ENCODE measurements at regions not wholly inside any gene's neighbourhood (a gene's known extent, or its start where the extent isn't known, plus 50 kb on each side); places are given as distances from the start of the nearest gene placed in this dataset.

- no peaks in the 10 kb centered on the region for H3K27me3 Mint-ChIP-seq
- H3K4me3 Mint-ChIP-seq = no peak overlapping the region
- peaks cover 16% of the 10 kb centered on the region for H3K9me3 Mint-ChIP-seq
- ATAC-seq (no peak), DNase-seq (ENCODE audit: low spot score) (no peak)
- no peak overlapping the region for H3K27ac Mint-ChIP-seq
- H3K4me1 Mint-ChIP-seq (ENCODE audit: low read depth in 2 of 2) = no peaks in the 10 kb centered on the region
- peaks cover 21% of the 10 kb centered on the region for H3K36me3 Mint-ChIP-seq
Observed at GRCh38 chr4:167767281-167767680, 325.1 kb upstream of the ANXA10 start.

DNA sequence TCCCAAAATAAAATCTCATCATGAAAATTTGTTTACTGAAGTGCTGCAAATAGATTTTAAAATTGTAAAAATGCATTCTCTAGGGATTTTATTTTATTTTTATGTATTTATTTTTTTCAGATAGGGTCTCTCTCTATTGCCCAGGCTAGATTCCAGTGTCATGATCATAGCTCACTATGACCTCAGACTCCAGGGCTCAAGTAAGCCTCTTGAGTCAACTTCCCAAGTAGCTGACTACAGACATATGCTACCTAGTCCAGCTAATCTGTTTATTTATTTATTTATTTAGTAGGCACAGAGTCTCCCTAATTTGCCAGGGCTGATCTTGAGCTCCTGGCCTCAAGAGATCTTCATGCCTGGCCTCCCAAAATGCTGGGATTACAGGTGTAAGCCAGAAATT is 317.7 kb upstream of the ANXA10 start:
- H3K27ac Mint-ChIP-seq = no peak overlapping the region
- H3K36me3 Mint-ChIP-seq = peaks cover 4% of the 10 kb centered on the region
- no peak for ATAC-seq

GRCh38 chr4:167775375-167775774 is 317.0 kb upstream of the ANXA10 start:
- ATAC-seq = no peak
- no peak for DNase-seq (ENCODE audit: low spot score)
- Mint-ChIP-seq H3K4me1 (ENCODE audit: low read depth in 2 of 2) (no peaks in the 10 kb centered on the region), H3K27ac (no peak overlapping the region), H3K36me3 (no peaks in the 10 kb centered on the region), H3K4me3 (no peak overlapping the region), H3K9me3 (peaks cover 12% of the 10 kb centered on the region), H3K27me3 (no peaks in the 10 kb centered on the region)

More for the DNA sequence above, 317.7 kb upstream of the ANXA10 start:
- Mint-ChIP-seq H3K27me3 (no peaks in the 10 kb centered on the region), H3K4me1 (ENCODE audit: low read depth in 2 of 2) (no peaks in the 10 kb centered on the region), H3K9me3 (peaks cover 11% of the 10 kb centered on the region), H3K4me3 (no peak overlapping the region)
- no peak for DNase-seq (ENCODE audit: low spot score)

DNA sequence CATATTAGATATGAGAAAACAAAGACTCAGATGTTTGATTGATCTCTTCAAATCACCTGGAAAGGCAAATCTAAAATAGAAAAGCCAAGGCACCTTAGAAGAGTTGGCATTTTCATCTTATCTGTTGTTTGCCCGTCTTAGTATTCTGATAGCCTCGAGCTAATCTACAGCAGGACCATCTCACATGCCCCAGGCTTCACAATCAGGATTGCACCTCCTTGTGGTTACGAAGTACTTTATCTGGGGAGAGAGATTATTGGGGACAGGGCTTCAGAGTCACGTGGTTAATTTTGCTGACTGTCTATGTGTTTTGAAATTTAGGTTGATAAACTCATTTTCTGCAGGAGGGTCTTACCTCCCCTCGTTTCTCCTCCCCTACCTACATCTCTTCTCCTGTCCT is 313.1 kb upstream of the ANXA10 start:
- no peaks in the 10 kb centered on the region for H3K27me3 Mint-ChIP-seq
- H3K27ac Mint-ChIP-seq = no peak overlapping the region
- ATAC-seq = no peak
- peaks cover 17% of the 10 kb centered on the region for H3K9me3 Mint-ChIP-seq
- no peaks in the 10 kb centered on the region for H3K4me1 Mint-ChIP-seq (ENCODE audit: low read depth in 2 of 2)
- DNase-seq (ENCODE audit: low spot score) = no peak
- no peak overlapping the region for H3K4me3 Mint-ChIP-seq
- H3K36me3 Mint-ChIP-seq = no peaks in the 10 kb centered on the region

- no peaks in the 10 kb centered on the region for H3K27me3 Mint-ChIP-seq
- H3K4me1 Mint-ChIP-seq (ENCODE audit: low read depth in 2 of 2) = no peaks in the 10 kb centered on the region
- H3K9me3 Mint-ChIP-seq = peaks cover 17% of the 10 kb centered on the region
- ATAC-seq (no peak), DNase-seq (ENCODE audit: low spot score) (no peak)
- H3K4me3 Mint-ChIP-seq = no peak overlapping the region
- H3K27ac Mint-ChIP-seq = no peak overlapping the region
- no peaks in the 10 kb centered on the region for H3K36me3 Mint-ChIP-seq
Observed at GRCh38 chr4:167779864-167780263, 312.5 kb upstream of the ANXA10 start.

DNA sequence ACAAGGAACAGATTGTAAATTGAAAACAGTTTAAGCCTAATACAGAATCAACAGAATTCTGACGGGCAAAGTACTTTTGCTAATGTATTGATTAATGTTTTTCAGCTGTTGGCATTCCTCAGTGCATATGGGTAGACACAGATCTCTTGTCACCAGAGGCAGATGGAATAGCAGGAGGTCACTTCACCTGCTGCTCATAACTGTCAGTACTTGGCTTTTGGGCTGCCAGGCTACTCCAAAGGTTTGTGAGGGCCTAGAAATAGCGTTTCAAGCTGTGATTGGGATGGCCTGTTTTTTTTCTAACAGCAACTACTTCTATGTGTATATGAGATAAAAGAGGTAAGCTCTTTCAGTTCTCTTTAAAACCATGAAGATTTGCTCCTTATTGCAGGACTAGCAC is 307.5 kb upstream of the ANXA10 start:
- peaks cover 14% of the 10 kb centered on the region for H3K9me3 Mint-ChIP-seq
- H3K4me1 Mint-ChIP-seq (ENCODE audit: low read depth in 2 of 2) = no peaks in the 10 kb centered on the region
- H3K27me3 Mint-ChIP-seq = no peaks in the 10 kb centered on the region
- ATAC-seq (no peak), DNase-seq (ENCODE audit: low spot score) (no peak)
- no peak overlapping the region for H3K4me3 Mint-ChIP-seq
- no peak overlapping the region for H3K27ac Mint-ChIP-seq
- no peaks in the 10 kb centered on the region for H3K36me3 Mint-ChIP-seq

GRCh38 chr4:167785523-167785922 is 306.8 kb upstream of the ANXA10 start:
- no peaks in the 10 kb centered on the region for H3K27me3 Mint-ChIP-seq
- no peak overlapping the region for H3K27ac Mint-ChIP-seq
- ATAC-seq (no peak), DNase-seq (ENCODE audit: low spot score) (no peak)
- peaks cover 15% of the 10 kb centered on the region for H3K9me3 Mint-ChIP-seq
- no peaks in the 10 kb centered on the region for H3K4me1 Mint-ChIP-seq (ENCODE audit: low read depth in 2 of 2)
- H3K36me3 Mint-ChIP-seq = no peaks in the 10 kb centered on the region
- H3K4me3 Mint-ChIP-seq = no peak overlapping the region

DNA sequence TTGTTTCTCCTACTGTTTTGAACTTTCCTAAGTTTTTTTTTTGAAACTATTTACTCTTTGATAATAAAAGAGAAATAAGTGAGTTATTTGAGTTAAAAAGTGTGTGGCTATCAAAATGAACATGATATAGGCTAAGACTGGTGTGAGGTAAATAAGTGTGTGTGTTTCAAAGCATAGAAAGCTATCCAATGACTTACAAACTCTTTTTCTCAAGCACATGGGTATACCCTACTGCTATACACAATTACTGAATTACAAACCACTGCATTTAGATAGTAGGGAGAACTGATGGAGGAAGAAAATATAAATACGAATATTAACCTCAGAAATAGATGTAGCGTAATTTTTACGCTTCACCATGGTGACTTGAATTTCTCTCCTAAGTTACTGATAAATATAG is 305.8 kb upstream of the ANXA10 start:
- peaks cover 14% of the 10 kb centered on the region for H3K9me3 Mint-ChIP-seq
- H3K4me1 Mint-ChIP-seq (ENCODE audit: low read depth in 2 of 2) = no peaks in the 10 kb centered on the region
- ATAC-seq (no peak), DNase-seq (ENCODE audit: low spot score) (no peak)
- no peak overlapping the region for H3K27ac Mint-ChIP-seq
- H3K4me3 Mint-ChIP-seq = no peak overlapping the region
- no peaks in the 10 kb centered on the region for H3K27me3 Mint-ChIP-seq
- H3K36me3 Mint-ChIP-seq = no peaks in the 10 kb centered on the region

DNA sequence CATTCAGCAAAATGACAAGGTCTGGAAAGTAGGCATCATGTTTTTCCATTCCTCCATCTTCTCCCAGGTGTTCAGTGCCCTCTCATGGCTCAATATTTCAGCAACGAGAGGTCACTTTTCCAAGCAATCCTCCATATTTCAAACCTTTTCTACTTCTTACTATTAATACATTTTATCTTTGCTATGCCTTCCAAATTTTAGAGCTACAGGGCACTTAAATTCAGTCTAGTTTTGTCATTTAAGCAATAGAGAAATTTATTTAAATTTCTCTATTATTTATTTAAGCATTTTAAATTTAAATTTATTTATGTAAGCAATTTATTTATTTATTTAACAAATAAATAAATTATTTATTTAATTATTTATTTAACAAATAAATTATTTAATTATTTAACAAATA is 305.1 kb upstream of the ANXA10 start:
- ATAC-seq (no peak), DNase-seq (ENCODE audit: low spot score) (no peak)
- no peaks in the 10 kb centered on the region for H3K36me3 Mint-ChIP-seq
- H3K4me3 Mint-ChIP-seq = no peak overlapping the region
- H3K27me3 Mint-ChIP-seq = no peaks in the 10 kb centered on the region
- no peaks in the 10 kb centered on the region for H3K4me1 Mint-ChIP-seq (ENCODE audit: low read depth in 2 of 2)
- H3K27ac Mint-ChIP-seq = no peak overlapping the region
- peaks cover 16% of the 10 kb centered on the region for H3K9me3 Mint-ChIP-seq

DNA sequence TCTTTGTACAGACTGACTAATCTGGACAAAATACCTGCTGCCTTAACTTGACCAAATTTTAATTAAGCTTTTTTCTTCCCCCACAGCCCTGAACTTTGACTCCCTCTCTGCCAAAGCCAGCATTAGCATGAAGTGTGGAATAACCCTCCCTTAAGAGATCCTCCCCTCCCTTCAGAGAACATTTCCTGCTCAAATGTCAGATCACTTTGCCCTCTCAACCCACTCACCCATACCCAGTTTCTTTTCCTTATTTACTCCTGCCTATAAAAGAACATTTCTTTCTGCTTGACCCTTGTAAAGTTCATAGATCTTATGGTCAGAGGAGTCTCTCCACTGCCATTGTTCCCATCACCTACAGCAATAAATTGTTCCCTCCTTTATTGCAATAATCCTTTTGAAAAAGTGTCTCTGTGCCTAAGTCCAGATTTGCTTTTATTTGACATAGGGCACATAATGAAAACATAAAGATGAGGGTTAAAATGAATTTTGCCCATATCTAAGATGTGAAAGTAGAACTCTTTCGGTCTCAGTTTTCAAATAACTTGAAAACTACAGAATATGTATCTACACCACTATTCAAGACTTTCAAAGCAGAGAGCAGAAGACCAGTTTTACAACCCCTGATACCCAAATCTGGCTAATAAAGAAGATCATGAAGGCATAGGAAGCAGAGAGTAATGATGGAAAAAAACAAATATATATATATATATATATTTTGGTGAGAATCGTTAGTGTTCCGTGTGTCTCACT is 289.7 kb upstream of the ANXA10 start:
- Mint-ChIP-seq H3K27ac (no peak overlapping the region), H3K9me3 (peaks cover 3% of the 10 kb centered on the region), H3K4me3 (no peak overlapping the region), H3K4me1 (ENCODE audit: low read depth in 2 of 2) (no peaks in the 10 kb centered on the region), H3K36me3 (peaks cover 5% of the 10 kb centered on the region), H3K27me3 (no peaks in the 10 kb centered on the region)
- DNase-seq (ENCODE audit: low spot score) (no peak), ATAC-seq (no peak)

- no peak for DNase-seq (ENCODE audit: low spot score)
- no peaks in the 10 kb centered on the region for H3K4me1 Mint-ChIP-seq (ENCODE audit: low read depth in 2 of 2)
- H3K27me3 Mint-ChIP-seq = no peaks in the 10 kb centered on the region
- H3K36me3 Mint-ChIP-seq = peaks cover 13% of the 10 kb centered on the region
- H3K9me3 Mint-ChIP-seq = peaks cover 15% of the 10 kb centered on the region
- no peak overlapping the region for H3K27ac Mint-ChIP-seq
- no peak overlapping the region for H3K4me3 Mint-ChIP-seq
- no peak for ATAC-seq
Observed at GRCh38 chr4:167811958-167812357, 280.4 kb upstream of the ANXA10 start.

- no peaks in the 10 kb centered on the region for H3K4me1 Mint-ChIP-seq (ENCODE audit: low read depth in 2 of 2)
- DNase-seq (ENCODE audit: low spot score) (no peak), ATAC-seq (no peak)
- no peak overlapping the region for H3K4me3 Mint-ChIP-seq
- H3K36me3 Mint-ChIP-seq = no peaks in the 10 kb centered on the region
- no peaks in the 10 kb centered on the region for H3K27me3 Mint-ChIP-seq
- no peak overlapping the region for H3K27ac Mint-ChIP-seq
- peaks cover 4% of the 10 kb centered on the region for H3K9me3 Mint-ChIP-seq
Observed at GRCh38 chr4:167826281-167826680, 266.1 kb upstream of the ANXA10 start.

DNA sequence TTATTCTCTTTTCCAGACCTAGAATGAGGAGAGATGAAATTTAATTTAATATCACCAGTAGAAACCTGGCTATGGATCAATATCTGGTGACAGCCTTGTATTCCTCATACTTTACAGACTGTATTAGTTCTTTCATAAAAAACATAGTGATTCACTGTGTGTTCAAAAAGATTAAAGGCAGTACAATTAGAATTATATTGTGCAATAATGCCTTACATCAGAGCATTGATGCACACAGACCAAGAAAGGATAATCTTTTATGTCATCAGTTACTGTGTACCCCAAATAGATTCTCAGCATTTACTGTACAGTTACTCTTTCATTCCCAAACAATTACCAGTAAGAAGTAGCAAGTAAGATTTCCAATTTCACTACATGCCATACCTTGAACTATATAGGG is 260.5 kb upstream of the ANXA10 start:
- Mint-ChIP-seq H3K4me3 (no peak overlapping the region), H3K4me1 (ENCODE audit: low read depth in 2 of 2) (no peaks in the 10 kb centered on the region), H3K27ac (no peak overlapping the region), H3K27me3 (no peaks in the 10 kb centered on the region), H3K36me3 (no peaks in the 10 kb centered on the region), H3K9me3 (peaks cover 4% of the 10 kb centered on the region)
- ATAC-seq (no peak), DNase-seq (ENCODE audit: low spot score) (no peak)

- DNase-seq (ENCODE audit: low spot score) (no peak), ATAC-seq (no peak)
- Mint-ChIP-seq H3K4me3 (no peak overlapping the region), H3K9me3 (peaks cover 9% of the 10 kb centered on the region), H3K27ac (no peak overlapping the region), H3K27me3 (no peaks in the 10 kb centered on the region), H3K4me1 (ENCODE audit: low read depth in 2 of 2) (no peaks in the 10 kb centered on the region), H3K36me3 (no peaks in the 10 kb centered on the region)
Observed at GRCh38 chr4:167838686-167839085, 253.7 kb upstream of the ANXA10 start.

- ATAC-seq (no peak), DNase-seq (ENCODE audit: low spot score) (no peak)
- Mint-ChIP-seq H3K9me3 (peaks cover 5% of the 10 kb centered on the region), H3K4me3 (no peak overlapping the region), H3K27me3 (no peaks in the 10 kb centered on the region), H3K36me3 (no peaks in the 10 kb centered on the region), H3K4me1 (ENCODE audit: low read depth in 2 of 2) (no peaks in the 10 kb centered on the region), H3K27ac (no peak overlapping the region)
Observed at GRCh38 chr4:167842487-167842886, 249.8 kb upstream of the ANXA10 start.

Measured in natural killer cell treated with Interleukin-12 subunit alpha and Interleukin-12 subunit beta and Interleukin-15 and Interleukin-18, amount 100 ng/mL, for 72 hours (primary cell).